GM12874 (cell line): ENCODE measurements at regions not wholly inside any gene's neighbourhood (a gene's known extent, or its start where the extent isn't known, plus 50 kb on each side); places are given as distances from the start of the nearest gene placed in this dataset.

Experiments used
- CTCF ChIP-seq: IDR thresholded peaks from 2 replicates; pipeline ENCODE4 v1.5.1; 2011; ENCODE audit warnings: low read depth, mild to moderate bottlenecking, control low read depth, low read length, moderate library complexity; ENCODE audit not compliant: insufficient read depth

GRCh38 chr5:40410231-40410861 is 269.4 kb upstream of the PTGER4 start:
- no peak for TF ChIP-seq CTCF

- TF ChIP-seq CTCF: no peak
These were observed 270.1 kb upstream of the PTGER4 start for GRCh38 chr5:40409601-40410000.

GRCh38 chr5:40406741-40407211 is 272.9 kb upstream of the PTGER4 start:
- TF ChIP-seq CTCF: no peak

GRCh38 chr5:40405996-40406740 is 273.5 kb upstream of the PTGER4 start:
- no peak for TF ChIP-seq CTCF

- no peak for TF ChIP-seq CTCF
These were observed 274.5 kb upstream of the PTGER4 start for GRCh38 chr5:40405230-40405629.

- TF ChIP-seq CTCF: no peak
These were observed 275.1 kb upstream of the PTGER4 start for GRCh38 chr5:40404613-40405012.

- no peak for TF ChIP-seq CTCF
These were observed 277.7 kb upstream of the PTGER4 start for GRCh38 chr5:40402007-40402364.
